Nephron (organoid): ENCODE measurements at regions not wholly inside any gene's neighbourhood (a gene's known extent, or its start where the extent isn't known, plus 50 kb on each side); places are given as distances from the start of the nearest gene placed in this dataset.
"Not testable (repeated sequence)": the region's sequence is repeated elsewhere in the genome, so short reads cannot be mapped to it uniquely, and the experiment has no call there.

Experiments
- H3K27ac Mint-ChIP-seq, 3 experiments: 2 replicates each; pipeline ENCODE4 v1.8.0; 2020; ENCODE audit warnings: mixed read lengths in 3 of 3, mild to moderate bottlenecking in 2 of 3, moderate library complexity in 1 of 3
- H3K27me3 Mint-ChIP-seq: 2 replicates; pipeline ENCODE4 v1.8.0; 2021; ENCODE audit warnings: low read depth, mild to moderate bottlenecking, moderate library complexity, mixed read lengths
- H3K36me3 Mint-ChIP-seq: 2 replicates; pipeline ENCODE4 v1.8.0; 2020; ENCODE audit warnings: low read depth, mixed read lengths
- H3K4me1 Mint-ChIP-seq: 2 replicates; pipeline ENCODE4 v1.8.0; 2020; ENCODE audit warnings: mixed read lengths
- H3K4me3 Mint-ChIP-seq, 3 experiments: 2 replicates each; pipeline ENCODE4 v1.8.0; 2020; ENCODE audit warnings: mild to moderate bottlenecking in 3 of 3, mixed read lengths in 3 of 3, moderate library complexity in 2 of 3
- H3K9me3 Mint-ChIP-seq: 2 replicates; pipeline ENCODE4 v1.8.0; 2020; ENCODE audit warnings: mixed read lengths
- CTCF ChIP-seq, 3 experiments: fragments of 200-600 bp; sonication (generic); IDR thresholded peaks; one replicate each; pipeline ENCODE4 v1.5.0; 2021; ENCODE audit warnings: antibody characterized with exemption in 3 of 3; ENCODE audit not compliant: unreplicated experiment in 3 of 3

GRCh38 chr7:127473409-127473808 lies 80.9 kb upstream of the ZNF800 start:
- TF ChIP-seq CTCF (IDR thresholded peaks at IDR 0.05; ENCODE audit: unreplicated experiment in 3 of 3) = no peak
- H3K4me1 Mint-ChIP-seq = no peaks in the 10 kb centered on the region
- H3K4me3 Mint-ChIP-seq = no peak overlapping the region
- no peaks in the 10 kb centered on the region for H3K36me3 Mint-ChIP-seq
- H3K27me3 Mint-ChIP-seq = no peaks in the 10 kb centered on the region
- no peak overlapping the region for H3K27ac Mint-ChIP-seq
- H3K9me3 Mint-ChIP-seq = no peaks in the 10 kb centered on the region

GRCh38 chr7:127460077-127460476 lies 67.6 kb upstream of the ZNF800 start:
- Mint-ChIP-seq H3K4me3 (no peak overlapping the region), H3K27me3 (no peaks in the 10 kb centered on the region), H3K36me3 (no peaks in the 10 kb centered on the region), H3K27ac (no peak overlapping the region), H3K4me1 (no peaks in the 10 kb centered on the region), H3K9me3 (peaks cover 17% of the 10 kb centered on the region)
- TF ChIP-seq CTCF (IDR thresholded peaks at IDR 0.05; ENCODE audit: unreplicated experiment in 3 of 3) = no peak

- H3K4me1 Mint-ChIP-seq, H3K27me3 Mint-ChIP-seq, H3K4me3 Mint-ChIP-seq, H3K36me3 Mint-ChIP-seq, H3K27ac Mint-ChIP-seq: not testable (repeated sequence)
- peaks cover 27% of the 10 kb centered on the region for H3K9me3 Mint-ChIP-seq
These were observed 58.8 kb upstream of the ZNF800 start for GRCh38 chr7:127451258-127451657.

- Mint-ChIP-seq H3K36me3 (no peaks in the 10 kb centered on the region), H3K27ac (no peak overlapping the region), H3K4me3 (no peak overlapping the region), H3K27me3 (peaks cover 5% of the 10 kb centered on the region), H3K4me1 (no peaks in the 10 kb centered on the region), H3K9me3 (peaks cover 30% of the 10 kb centered on the region)
- no peak for TF ChIP-seq CTCF (IDR thresholded peaks at IDR 0.05; ENCODE audit: unreplicated experiment in 3 of 3)
These were observed 56.1 kb upstream of the ZNF800 start for GRCh38 chr7:127448566-127448965.

GRCh38 chr7:127447326-127447945 lies 54.9 kb upstream of the ZNF800 start:
- H3K27me3 Mint-ChIP-seq = peaks cover 5% of the 10 kb centered on the region
- H3K27ac Mint-ChIP-seq = no peak overlapping the region
- peak in 2 of 3 experiments; percentile 10 to 12 for TF ChIP-seq CTCF (IDR thresholded peaks at IDR 0.05; ENCODE audit: unreplicated experiment in 3 of 3)
- H3K9me3 Mint-ChIP-seq = peaks cover 30% of the 10 kb centered on the region
- no peaks in the 10 kb centered on the region for H3K4me1 Mint-ChIP-seq
- no peaks in the 10 kb centered on the region for H3K36me3 Mint-ChIP-seq
- H3K4me3 Mint-ChIP-seq = no peak overlapping the region

GRCh38 chr7:127446842-127447241 lies 54.3 kb upstream of the ZNF800 start:
- peaks cover 7% of the 10 kb centered on the region for H3K27me3 Mint-ChIP-seq
- H3K36me3 Mint-ChIP-seq = no peaks in the 10 kb centered on the region
- no peak for TF ChIP-seq CTCF (IDR thresholded peaks at IDR 0.05; ENCODE audit: unreplicated experiment in 3 of 3)
- H3K4me3 Mint-ChIP-seq = no peak overlapping the region
- H3K4me1 Mint-ChIP-seq = no peaks in the 10 kb centered on the region
- peaks cover 30% of the 10 kb centered on the region for H3K9me3 Mint-ChIP-seq
- H3K27ac Mint-ChIP-seq = no peak overlapping the region
